Right renal pelvis (tissue), 4 donors: ENCODE measurements at regions not wholly inside any gene's neighbourhood (a gene's known extent, or its start where the extent isn't known, plus 50 kb on each side); places are given as distances from the start of the nearest gene placed in this dataset.

Experiments used
- DNase-seq, 4 donors: peaks; one replicate each; pipeline ENCODE4 v3.0.0-alpha.2; 2013; ENCODE audit warnings: low read depth in 4 of 4, low spot score in 3 of 4, missing footprints in 1 of 4

- DNase-seq, result no peak
These were observed 665.7 kb downstream of the MRPL39 start for GRCh38 chr21:24941316-24942185.

- DNase-seq, result no peak
These were observed 668.0 kb downstream of the MRPL39 start for GRCh38 chr21:24939291-24939690.

DNA sequence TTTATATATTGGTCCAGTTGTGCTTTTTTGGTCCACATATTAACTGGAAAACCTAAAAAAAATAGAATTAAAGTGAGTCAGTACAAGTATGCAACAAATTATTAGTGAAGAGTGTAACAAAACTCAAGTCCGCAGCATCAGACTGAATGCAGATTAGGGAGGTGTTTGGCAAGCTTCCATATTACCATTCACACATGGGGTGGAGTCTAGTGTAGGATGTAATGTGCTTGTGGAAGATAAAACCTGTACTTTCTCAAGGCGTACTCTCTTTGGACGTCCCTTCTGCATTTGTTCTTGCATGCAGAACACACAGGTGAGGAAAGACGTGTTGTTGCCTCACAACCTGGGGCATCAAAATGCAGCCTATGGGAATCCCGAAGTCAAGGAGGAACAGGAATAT lies 668.7 kb downstream of the MRPL39 start:
- DNase-seq, result no peak

DNA sequence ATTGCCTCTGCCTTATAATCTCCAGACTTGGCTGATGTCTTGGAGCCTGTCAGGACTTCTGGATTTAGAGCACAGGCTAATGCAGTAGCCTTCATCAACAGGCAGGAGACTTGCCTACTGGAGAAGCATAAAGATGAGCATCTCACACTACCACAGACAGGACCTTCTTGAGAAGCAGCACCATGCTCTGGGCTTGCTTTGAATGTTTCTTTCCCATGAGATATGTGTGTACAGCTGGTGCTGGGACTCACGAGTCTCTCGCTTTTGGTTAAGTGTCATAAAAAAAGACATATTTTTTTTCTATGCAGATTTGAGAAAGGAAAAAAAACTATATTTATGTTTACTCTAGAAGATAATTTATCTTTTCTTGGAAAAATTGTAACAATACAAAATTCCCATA lies 671.3 kb downstream of the MRPL39 start:
- DNase-seq, result no peak

DNA sequence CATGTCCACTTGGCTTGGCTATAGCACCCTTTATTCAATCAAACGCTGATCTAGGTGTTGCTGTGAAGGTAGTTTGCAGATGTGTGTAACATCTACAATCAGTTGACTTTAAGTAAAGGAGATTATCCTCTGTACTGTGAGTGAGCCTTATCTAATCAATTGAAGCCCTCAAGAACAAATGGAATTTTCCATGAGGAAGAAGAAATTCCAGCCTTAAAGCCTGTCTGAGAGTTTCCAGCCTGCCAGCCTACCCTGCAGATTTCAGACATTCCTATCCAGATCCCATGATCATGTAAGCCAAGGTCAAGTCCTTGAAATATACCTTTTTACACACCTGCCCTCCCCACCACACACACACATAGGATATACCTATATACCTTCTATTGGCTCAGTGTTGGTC lies 696.7 kb downstream of the MRPL39 start:
- no peak for DNase-seq

GRCh38 chr21:24903994-24904635 lies 703.2 kb downstream of the MRPL39 start:
- DNase-seq, result no peak

DNA sequence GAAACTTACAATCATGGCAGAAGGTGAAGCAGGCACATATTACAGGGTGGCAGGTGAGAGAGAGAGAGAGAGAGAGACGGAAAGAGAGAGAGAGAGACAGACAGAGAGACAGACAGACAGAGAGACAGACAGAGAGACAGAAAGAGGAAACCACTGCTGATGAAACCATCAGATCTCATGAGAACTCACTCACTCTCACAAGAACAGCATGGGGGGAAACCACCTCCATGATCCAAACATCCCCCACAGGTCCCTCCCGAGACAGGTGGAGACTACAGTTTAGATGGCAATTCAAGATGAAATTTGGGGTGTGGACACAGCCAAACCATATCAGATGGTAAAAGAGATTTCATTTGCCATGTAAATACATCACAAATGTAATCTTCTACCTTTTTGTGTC lies 708.1 kb downstream of the MRPL39 start:
- DNase-seq, result no peak

- no peak for DNase-seq
These were observed 709.4 kb downstream of the MRPL39 start for GRCh38 chr21:24897883-24898282.

- DNase-seq, result no peak
These were observed 710.6 kb downstream of the MRPL39 start for GRCh38 chr21:24896735-24897124.

- DNase-seq, result no peak
These were observed 711.2 kb downstream of the MRPL39 start for GRCh38 chr21:24895885-24896734.

GRCh38 chr21:24894324-24894723 lies 713.0 kb downstream of the MRPL39 start:
- DNase-seq, result no peak

- no peak for DNase-seq
These were observed 717.3 kb downstream of the MRPL39 start for GRCh38 chr21:24890021-24890420.

GRCh38 chr21:24881506-24881905 lies 725.8 kb downstream of the MRPL39 start:
- DNase-seq, result no peak

GRCh38 chr21:24870633-24871032 lies 736.6 kb downstream of the MRPL39 start:
- DNase-seq, result no peak

GRCh38 chr21:24869862-24870261 lies 737.4 kb downstream of the MRPL39 start:
- no peak for DNase-seq

- no peak for DNase-seq
These were observed 739.2 kb downstream of the MRPL39 start for GRCh38 chr21:24868117-24868516.

DNA sequence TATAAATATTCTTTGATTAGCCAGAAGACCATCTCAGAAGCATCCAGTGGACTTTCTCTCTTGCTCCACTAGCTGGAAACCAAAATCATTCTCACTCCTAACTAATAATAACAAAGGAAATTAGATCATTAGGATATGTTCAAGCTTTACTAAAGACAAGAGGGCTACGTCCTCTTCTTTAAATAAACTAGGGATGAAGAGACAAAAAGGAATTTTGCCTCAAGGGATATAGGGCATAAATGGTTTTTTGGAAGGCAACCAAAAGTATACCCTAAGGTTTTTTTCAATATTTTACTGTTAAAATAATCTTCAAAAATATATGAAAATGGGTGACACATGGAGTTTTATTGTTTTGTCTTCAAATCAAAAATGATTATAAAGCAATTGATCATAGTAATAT lies 745.8 kb downstream of the MRPL39 start:
- DNase-seq, result no peak

GRCh38 chr21:24856326-24856725 lies 751.0 kb downstream of the MRPL39 start:
- DNase-seq, result no peak

GRCh38 chr21:24852610-24853195 lies 754.6 kb downstream of the MRPL39 start:
- no peak for DNase-seq

DNA sequence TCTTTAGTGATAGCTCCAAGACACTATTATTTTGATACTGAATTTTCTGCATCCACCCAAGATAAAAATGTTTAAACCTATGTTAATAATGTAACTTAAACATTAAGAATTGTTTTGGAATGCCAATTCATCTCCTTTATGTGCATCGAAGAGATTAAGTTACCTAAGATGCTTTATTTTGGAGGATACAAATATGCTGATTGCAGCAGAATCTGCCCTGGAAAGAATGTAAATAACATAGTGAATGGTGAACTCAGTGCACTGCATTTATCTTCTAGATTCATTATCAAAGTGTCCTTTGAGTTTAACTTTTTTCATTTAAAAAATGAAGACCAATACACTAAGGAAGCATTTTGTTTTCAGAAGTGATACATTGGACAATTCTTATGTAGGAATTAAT lies 757.2 kb downstream of the MRPL39 start:
- no peak for DNase-seq

DNA sequence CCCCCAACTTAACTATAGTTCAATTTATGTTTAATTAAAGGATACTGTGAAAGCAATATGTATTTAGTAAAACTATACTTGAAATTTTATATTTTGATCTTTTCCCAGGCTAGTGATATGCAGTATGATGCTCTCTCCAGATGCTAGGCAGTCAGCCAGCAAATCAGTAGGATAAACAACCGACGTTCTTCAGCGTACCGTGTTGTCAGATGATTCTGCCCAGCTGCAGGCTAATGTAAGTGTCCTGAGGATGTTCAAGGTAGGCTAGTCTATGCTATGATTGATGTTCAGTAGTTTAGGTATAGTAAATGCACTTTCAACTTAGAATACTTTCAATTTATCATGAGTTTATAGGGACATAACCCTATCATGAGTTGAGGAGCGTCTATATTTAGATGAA lies 762.6 kb downstream of the MRPL39 start:
- no peak for DNase-seq
